Left renal pelvis (tissue), 4 donors: ENCODE measurements at regions not wholly inside any gene's neighbourhood (a gene's known extent, or its start where the extent isn't known, plus 50 kb on each side); places are given as distances from the start of the nearest gene placed in this dataset.
"Not testable (repeated sequence)": the region's sequence is repeated elsewhere in the genome, so short reads cannot be mapped to it uniquely, and the experiment has no call there.

Source experiments
- DNase-seq, 4 donors: peaks; one replicate each; pipeline ENCODE4 v3.0.0-alpha.2; 2013; ENCODE audit warnings: low read depth in 4 of 4, low spot score in 3 of 4

- DNase-seq, result no peak
Measured at GRCh38 chr1:177440821-177441220, 270.1 kb downstream of the BRINP2 start.

- no peak for DNase-seq
Measured at GRCh38 chr1:177439301-177439700, 268.5 kb downstream of the BRINP2 start.

GRCh38 chr1:177435364-177435763, 264.6 kb downstream of the BRINP2 start:
- DNase-seq, result no peak

- no peak for DNase-seq
Measured at GRCh38 chr1:177432897-177433296, 262.1 kb downstream of the BRINP2 start.

- DNase-seq, result no peak
Measured at GRCh38 chr1:177431123-177431522, 260.4 kb downstream of the BRINP2 start.

- DNase-seq, result no peak
Measured at GRCh38 chr1:177429234-177429633, 258.5 kb downstream of the BRINP2 start.

GRCh38 chr1:177427811-177428210, 257.1 kb downstream of the BRINP2 start:
- no peak for DNase-seq

GRCh38 chr1:177426497-177426896, 255.7 kb downstream of the BRINP2 start:
- no peak for DNase-seq

- DNase-seq, result no peak
Measured at GRCh38 chr1:177425199-177425598, 254.4 kb downstream of the BRINP2 start.

GRCh38 chr1:177424744-177425143, 254.0 kb downstream of the BRINP2 start:
- no peak for DNase-seq

- no peak for DNase-seq
Measured at GRCh38 chr1:177423090-177423489, 252.3 kb downstream of the BRINP2 start.

GRCh38 chr1:177413982-177414596, 243.3 kb downstream of the BRINP2 start:
- DNase-seq, result no peak

GRCh38 chr1:177411381-177411780, 240.6 kb downstream of the BRINP2 start:
- DNase-seq, result no peak

- no peak for DNase-seq
Measured at GRCh38 chr1:177410179-177410766, 239.5 kb downstream of the BRINP2 start.

- DNase-seq, result not testable (repeated sequence)
Measured at GRCh38 chr1:177406323-177406722, 235.6 kb downstream of the BRINP2 start.

GRCh38 chr1:177392336-177392735, 221.6 kb downstream of the BRINP2 start:
- DNase-seq, result no peak

GRCh38 chr1:177385760-177386698, 215.3 kb downstream of the BRINP2 start:
- no peak for DNase-seq

GRCh38 chr1:177384461-177384860, 213.7 kb downstream of the BRINP2 start:
- DNase-seq, result no peak

- no peak for DNase-seq
Measured at GRCh38 chr1:177383715-177384114, 213.0 kb downstream of the BRINP2 start.

GRCh38 chr1:177377866-177378265, 207.1 kb downstream of the BRINP2 start:
- no peak for DNase-seq

- no peak for DNase-seq
Measured at GRCh38 chr1:177368255-177368654, 197.5 kb downstream of the BRINP2 start.

- no peak for DNase-seq
Measured at GRCh38 chr1:177366091-177366490, 195.3 kb downstream of the BRINP2 start.
